ENCODE measurements at regions not wholly inside any gene's neighbourhood (a gene's known extent, or its start where the extent isn't known, plus 50 kb on each side); places are given as distances from the start of the nearest gene placed in this dataset.
"Not testable (repeated sequence)": the region's sequence is repeated elsewhere in the genome, so short reads cannot be mapped to it uniquely, and the experiment has no call there.

DNA sequence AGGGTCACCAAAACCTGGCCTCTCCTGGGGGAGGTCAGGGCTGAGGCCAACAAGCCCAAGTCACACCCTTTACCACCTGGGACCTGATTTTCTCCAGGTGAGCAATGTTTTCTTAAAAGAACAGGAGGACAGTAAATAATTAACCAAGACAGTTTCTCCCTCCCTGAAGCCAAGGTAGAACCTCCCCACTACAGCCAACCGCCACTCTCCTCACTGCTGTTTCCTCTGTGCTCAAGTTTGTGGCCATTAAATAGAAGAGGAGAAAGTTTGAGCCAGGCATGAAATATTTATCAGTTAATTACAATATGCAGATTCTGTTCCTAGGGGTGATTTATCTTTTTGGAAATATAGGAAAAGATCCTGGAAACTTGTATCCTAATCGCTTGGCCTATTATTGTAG, 150.6 kb upstream of the ANKRD20A1 start:
- H3K27ac ChIP-seq; H3K36me3 ChIP-seq; H3K4me3 ChIP-seq; H3K9me3 ChIP-seq; in situ Hi-C loops (cut with MboI; ENCODE audit: low pct_ligation_motif_present in 1 of 4, low pct_unique_long_range_greater_than_20kb in 1 of 4, low sequenced_read_pairs in 3 of 4); intact Hi-C loops (cut with DNase I; ENCODE audit: low total_unique reads); DNase-seq; H3K27me3 ChIP-seq; H3K4me1 ChIP-seq: not testable (repeated sequence)
- WGBS, 2 donors (ENCODE audit: low coverage in 1 of 2): no CpG with 5 or more reads among the region's 2 CpGs

DNA sequence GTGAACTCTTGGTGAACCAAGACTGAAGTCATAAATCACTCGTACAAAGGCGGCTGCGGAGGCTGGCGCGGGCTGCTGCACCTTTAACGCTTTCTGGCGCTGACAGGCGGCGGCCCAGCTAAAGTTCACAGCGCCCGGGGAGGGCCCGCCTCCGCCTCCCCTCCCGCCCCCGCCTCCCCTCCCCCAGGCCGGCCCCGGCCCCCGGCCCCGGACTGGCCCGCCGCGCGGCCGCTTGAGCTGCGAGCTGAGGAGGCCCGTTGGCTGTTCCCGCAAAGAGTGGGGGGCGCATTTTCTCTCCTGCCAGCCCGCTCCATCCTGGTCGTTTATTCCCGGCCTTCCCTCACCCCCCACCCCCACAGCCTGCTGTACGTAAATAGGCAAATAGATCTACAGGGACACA, 147.3 kb upstream of the ANKRD20A1 start:
- in situ Hi-C loops (cut with MboI; ENCODE audit: low pct_ligation_motif_present in 1 of 4, low pct_unique_long_range_greater_than_20kb in 1 of 4, low sequenced_read_pairs in 3 of 4): not testable (repeated sequence)

DNA sequence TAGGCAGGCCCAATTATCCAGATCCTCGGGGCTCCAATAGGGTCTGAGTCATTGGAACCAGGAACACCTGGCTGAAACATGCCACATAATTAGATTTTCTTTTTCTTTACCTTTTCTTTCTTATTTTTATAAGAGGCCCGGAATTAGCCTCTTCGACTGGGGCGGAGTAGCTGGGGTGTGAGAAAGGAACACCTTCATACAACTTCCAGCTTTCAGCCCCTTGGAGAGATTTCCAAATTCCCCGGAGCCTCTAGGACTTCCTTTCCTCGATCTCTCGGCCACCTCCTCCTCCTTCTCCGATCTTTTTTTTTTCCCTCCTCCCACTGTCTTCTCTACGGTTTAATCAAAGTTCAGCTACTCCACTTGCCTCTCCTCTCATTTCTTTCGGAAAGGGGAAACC, 146.8 kb upstream of the ANKRD20A1 start:
- intact Hi-C loops (cut with DNase I; ENCODE audit: low total_unique reads); H3K27me3 ChIP-seq; H3K4me1 ChIP-seq; H3K36me3 ChIP-seq; H3K4me3 ChIP-seq; in situ Hi-C loops (cut with MboI; ENCODE audit: low pct_ligation_motif_present in 1 of 4, low pct_unique_long_range_greater_than_20kb in 1 of 4, low sequenced_read_pairs in 3 of 4); H3K9me3 ChIP-seq: not testable (repeated sequence)
- 51% methylated on average over 6 of the region's 10 CpGs; no CpG with 5 or more reads in 1 of the 2 donors for WGBS, 2 donors (ENCODE audit: low coverage in 1 of 2)
- DNase-seq: peak; percentile 9
- peak overlapping the region; percentile 71 to 84 (median 80) for H3K27ac ChIP-seq

More for the DNA sequence above, 147.3 kb upstream of the ANKRD20A1 start:
- H3K4me1 ChIP-seq; H3K36me3 ChIP-seq; intact Hi-C loops (cut with DNase I; ENCODE audit: low total_unique reads); H3K27me3 ChIP-seq; H3K4me3 ChIP-seq; H3K9me3 ChIP-seq: not testable (repeated sequence)
- WGBS, 2 donors (ENCODE audit: low coverage in 1 of 2): no CpG with 5 or more reads among the region's 32 CpGs
- peak overlapping the region in 1 of 4 donors; percentile 67 for H3K27ac ChIP-seq
- DNase-seq: peak; percentile 4

DNA sequence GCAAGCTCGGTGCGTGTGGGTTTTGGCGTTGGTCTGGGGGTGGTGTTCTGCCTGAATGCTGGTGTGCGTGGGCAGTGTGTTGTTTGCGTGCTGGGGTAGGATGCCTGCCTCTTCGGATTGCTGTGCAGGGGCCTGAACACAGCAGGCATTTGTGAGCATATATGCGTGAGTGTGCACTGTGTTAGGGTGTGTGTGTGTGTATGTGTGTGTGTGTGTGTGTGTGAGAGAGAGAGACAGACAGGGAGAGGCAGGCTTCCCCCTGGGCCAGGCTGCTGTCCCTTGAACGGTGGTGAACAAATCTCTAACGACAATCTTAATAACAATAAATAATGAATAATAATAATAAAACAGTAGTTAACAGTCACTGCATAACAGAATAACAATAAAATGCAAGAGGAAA, 145.8 kb upstream of the ANKRD20A1 start:
- intact Hi-C loops (cut with DNase I; ENCODE audit: low total_unique reads); in situ Hi-C loops (cut with MboI; ENCODE audit: low pct_ligation_motif_present in 1 of 4, low pct_unique_long_range_greater_than_20kb in 1 of 4, low sequenced_read_pairs in 3 of 4); H3K9me3 ChIP-seq; H3K36me3 ChIP-seq; H3K4me1 ChIP-seq; H3K27me3 ChIP-seq; H3K4me3 ChIP-seq: not testable (repeated sequence)
- WGBS, 2 donors (ENCODE audit: low coverage in 1 of 2): 15% methylated on average over 3 of the region's 9 CpGs; no CpG with 5 or more reads in 1 of the 2 donors
- peak; percentile 14 for DNase-seq
- H3K27ac ChIP-seq: peak overlapping the region in 2 of 4 donors; percentile 29 to 30

DNA sequence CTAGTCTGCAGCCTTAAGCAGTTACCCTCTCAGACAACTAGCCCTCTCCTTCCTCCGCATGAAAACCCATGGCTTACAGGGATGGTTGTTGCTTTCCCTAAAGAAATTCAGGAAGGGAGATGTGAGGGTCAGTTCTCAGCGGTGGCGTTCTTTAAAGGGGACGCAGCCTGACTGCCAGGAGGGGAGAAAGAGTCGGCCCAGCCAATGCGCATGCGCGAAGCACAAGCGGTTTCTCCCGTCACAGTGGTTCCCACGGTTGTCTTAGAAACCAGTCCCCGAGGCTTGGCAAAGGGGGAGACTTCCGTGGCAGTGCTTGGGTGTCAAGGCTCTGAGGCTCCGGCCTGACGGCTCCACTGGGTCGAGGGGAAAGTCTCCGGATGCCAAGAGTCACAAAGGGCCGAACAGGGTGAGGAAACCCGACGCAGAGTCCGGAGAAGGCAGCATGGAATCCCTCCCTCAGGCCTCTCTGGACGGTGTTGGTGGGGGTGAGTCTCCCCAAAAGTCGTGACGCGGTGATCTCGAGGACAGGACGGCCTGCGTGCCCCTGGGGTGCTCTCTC, 140.8 kb upstream of the ANKRD20A1 start:
- H3K9me3 ChIP-seq; H3K4me1 ChIP-seq; intact Hi-C loops (cut with DNase I; ENCODE audit: low total_unique reads); H3K4me3 ChIP-seq; H3K27me3 ChIP-seq; H3K36me3 ChIP-seq; in situ Hi-C loops (cut with MboI; ENCODE audit: low pct_ligation_motif_present in 1 of 4, low pct_unique_long_range_greater_than_20kb in 1 of 4, low sequenced_read_pairs in 3 of 4): not testable (repeated sequence)
- peak overlapping the region in 1 of 4 donors; percentile 41 for H3K27ac ChIP-seq
- 25% methylated on average over 10 of the region's 28 CpGs; no CpG with 5 or more reads in 1 of the 2 donors for WGBS, 2 donors (ENCODE audit: low coverage in 1 of 2)
- DNase-seq: peak; percentile 26

DNA sequence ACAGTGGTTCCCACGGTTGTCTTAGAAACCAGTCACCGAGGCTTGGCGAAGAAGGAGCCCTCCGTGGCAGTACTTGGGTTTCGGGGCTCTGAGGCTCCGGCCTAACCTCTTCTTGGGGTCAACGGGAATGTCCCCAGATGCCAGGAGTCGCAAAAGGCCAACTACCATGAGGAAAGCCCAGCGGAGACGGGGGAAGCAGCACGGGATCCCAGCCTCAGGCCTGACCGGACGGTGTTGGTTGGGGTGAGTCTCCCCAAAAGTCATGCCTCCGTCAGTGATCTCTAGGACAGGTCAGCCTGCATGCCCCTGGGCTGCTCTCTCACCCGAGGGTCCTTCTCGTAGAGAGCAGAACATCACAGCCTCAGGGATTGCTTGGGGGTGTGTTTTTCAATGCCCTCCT, 138.2 kb upstream of the ANKRD20A1 start:
- H3K9me3 ChIP-seq; H3K4me1 ChIP-seq; intact Hi-C loops (cut with DNase I; ENCODE audit: low total_unique reads); H3K27me3 ChIP-seq; H3K36me3 ChIP-seq; H3K27ac ChIP-seq; in situ Hi-C loops (cut with MboI; ENCODE audit: low pct_ligation_motif_present in 1 of 4, low pct_unique_long_range_greater_than_20kb in 1 of 4, low sequenced_read_pairs in 3 of 4); H3K4me3 ChIP-seq: not testable (repeated sequence)
- peak; percentile 6 for DNase-seq
- 94% methylated on average over 16 of the region's 16 CpGs; no CpG with 5 or more reads in 1 of the 2 donors for WGBS, 2 donors (ENCODE audit: low coverage in 1 of 2)

DNA sequence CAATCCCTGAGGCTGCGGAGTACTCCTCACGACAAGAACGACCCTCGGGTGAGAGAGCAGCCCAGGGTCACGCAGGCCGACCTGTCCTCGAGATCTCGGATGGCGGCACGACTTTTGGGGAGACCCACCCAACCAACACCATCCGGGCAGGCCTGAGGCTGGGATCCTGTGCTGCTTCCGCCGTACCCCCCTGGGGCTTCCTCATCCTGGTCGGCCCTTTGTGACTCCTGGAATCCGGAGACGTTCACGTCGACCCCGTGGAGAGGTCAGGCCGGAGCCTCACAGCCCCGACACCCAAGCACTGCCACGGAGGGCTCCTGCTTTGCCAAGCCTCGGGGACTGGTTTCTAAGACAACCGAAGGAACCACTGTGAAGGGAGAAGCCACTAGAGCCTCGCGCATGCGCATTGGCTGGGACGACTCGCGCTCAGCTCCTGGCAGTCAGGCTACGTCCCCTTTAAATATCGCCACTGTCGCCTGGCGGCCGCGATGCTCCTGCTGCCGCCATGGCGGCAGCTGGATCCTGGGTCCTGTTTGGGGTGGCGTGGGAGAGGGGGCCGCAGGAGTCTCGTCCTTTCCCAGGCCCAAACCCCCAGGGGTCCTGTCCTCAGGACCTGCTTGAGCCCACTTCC, 136.2 kb upstream of the ANKRD20A1 start:
- H3K4me3 ChIP-seq; H3K36me3 ChIP-seq; DNase-seq; in situ Hi-C loops (cut with MboI; ENCODE audit: low pct_ligation_motif_present in 1 of 4, low pct_unique_long_range_greater_than_20kb in 1 of 4, low sequenced_read_pairs in 3 of 4); H3K27ac ChIP-seq; H3K4me1 ChIP-seq; intact Hi-C loops (cut with DNase I; ENCODE audit: low total_unique reads); H3K27me3 ChIP-seq; H3K9me3 ChIP-seq: not testable (repeated sequence)
- WGBS, 2 donors (ENCODE audit: low coverage in 1 of 2): no CpG with 5 or more reads among the region's 41 CpGs

DNA sequence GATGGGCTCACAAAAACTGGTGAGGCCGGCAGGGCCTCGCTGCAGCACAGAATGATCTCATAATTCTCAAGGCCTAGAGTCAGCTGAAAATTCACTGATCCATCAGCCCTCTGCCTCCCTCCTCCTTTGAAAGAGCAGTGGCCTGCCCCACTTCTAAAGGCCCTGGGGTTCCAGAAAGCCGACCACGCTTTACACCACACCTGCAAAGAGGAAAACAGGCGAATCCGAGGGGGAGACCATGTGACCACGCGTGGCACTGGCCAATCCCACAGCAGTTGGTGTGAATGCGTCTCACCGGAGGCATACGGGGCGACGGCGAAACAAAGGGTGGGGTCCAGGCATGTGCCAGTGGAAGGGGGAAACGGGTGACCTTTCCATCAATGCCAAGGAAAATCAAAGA, 135.5 kb upstream of the ANKRD20A1 start:
- peak overlapping the region in 3 of 4 donors; percentile 27 to 47 (median 37) for H3K4me3 ChIP-seq
- 0% methylated on average over 1 of the region's 15 CpGs; no CpG with 5 or more reads in 1 of the 2 donors for WGBS, 2 donors (ENCODE audit: low coverage in 1 of 2)
- DNase-seq: peak; percentile 23
- intact Hi-C loops (cut with DNase I; ENCODE audit: low total_unique reads); H3K36me3 ChIP-seq; H3K27me3 ChIP-seq; H3K9me3 ChIP-seq; in situ Hi-C loops (cut with MboI; ENCODE audit: low pct_ligation_motif_present in 1 of 4, low pct_unique_long_range_greater_than_20kb in 1 of 4, low sequenced_read_pairs in 3 of 4); H3K4me1 ChIP-seq: not testable (repeated sequence)
- H3K27ac ChIP-seq: peak overlapping the region; percentile 59 to 75 (median 70)

DNA sequence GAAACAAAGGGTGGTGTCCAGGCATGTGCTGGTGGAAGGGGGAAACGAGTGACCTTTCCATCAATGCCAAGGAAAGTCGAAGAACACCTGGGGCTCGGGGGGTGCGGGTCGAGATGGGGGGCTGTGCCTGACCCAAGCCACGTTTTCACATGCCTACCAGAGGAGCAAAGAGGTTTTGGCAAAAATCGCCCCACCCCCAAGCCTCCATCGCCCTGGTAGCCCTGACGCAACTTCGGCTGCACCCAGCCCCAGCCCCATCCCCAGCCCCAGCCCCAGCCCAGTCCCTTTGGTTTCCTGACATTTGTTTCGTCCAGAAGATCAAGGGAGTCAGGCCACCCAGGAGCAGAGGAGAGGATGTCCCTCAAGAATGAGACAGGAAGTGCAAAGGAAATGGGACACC, 133.8 kb upstream of the ANKRD20A1 start:
- Histone ChIP-seq H3K27ac (peak overlapping the region in 1 of 4 donors; percentile 61), H3K4me3 (peak overlapping the region in 3 of 4 donors; percentile 20 to 46 (median 20))
- H3K27me3 ChIP-seq; intact Hi-C loops (cut with DNase I; ENCODE audit: low total_unique reads); H3K36me3 ChIP-seq; H3K4me1 ChIP-seq; in situ Hi-C loops (cut with MboI; ENCODE audit: low pct_ligation_motif_present in 1 of 4, low pct_unique_long_range_greater_than_20kb in 1 of 4, low sequenced_read_pairs in 3 of 4); H3K9me3 ChIP-seq: not testable (repeated sequence)
- 22% methylated on average over 5 of the region's 11 CpGs; no CpG with 5 or more reads in 1 of the 2 donors for WGBS, 2 donors (ENCODE audit: low coverage in 1 of 2)
- DNase-seq: peak; percentile 42

DNA sequence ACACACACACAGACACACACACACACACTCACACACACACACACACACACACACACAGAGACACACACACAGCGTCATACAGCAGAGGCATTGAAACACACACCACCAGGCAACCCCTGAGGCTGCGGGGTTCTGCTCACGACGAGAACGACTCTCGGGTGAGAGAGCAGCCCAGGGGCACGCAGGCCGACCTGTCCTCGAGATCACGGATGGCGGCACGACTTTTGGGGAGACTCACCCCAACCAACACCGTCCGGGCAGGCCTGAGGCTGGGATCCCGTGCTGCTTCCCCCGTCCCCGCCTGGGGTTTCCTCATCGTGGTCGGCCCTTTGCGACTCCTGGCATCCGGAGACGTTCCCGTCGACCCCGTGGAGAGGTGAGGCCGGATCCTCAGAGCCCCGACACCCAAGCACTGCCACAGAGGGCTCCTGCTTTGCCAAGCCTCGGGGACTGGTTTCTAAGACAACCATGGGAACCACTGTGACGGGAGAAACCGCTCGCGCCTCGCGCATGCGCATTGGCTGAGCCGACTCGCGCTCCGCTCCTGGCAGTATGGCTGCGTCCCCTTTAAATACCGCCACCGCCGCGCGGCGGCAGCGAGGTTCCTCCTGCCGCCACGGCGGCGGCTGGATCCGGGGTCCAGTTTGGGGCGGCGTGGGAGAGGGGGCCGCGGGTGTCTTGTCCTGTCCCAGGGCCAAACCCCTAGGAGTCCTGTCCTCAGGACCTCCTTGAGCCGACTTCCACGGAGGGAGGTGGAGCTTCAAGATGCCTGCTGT, 132.3 kb upstream of the ANKRD20A1 start:
- peak; percentile 11 for DNase-seq
- H3K9me3 ChIP-seq; H3K36me3 ChIP-seq; in situ Hi-C loops (cut with MboI; ENCODE audit: low pct_ligation_motif_present in 1 of 4, low pct_unique_long_range_greater_than_20kb in 1 of 4, low sequenced_read_pairs in 3 of 4); H3K4me1 ChIP-seq; H3K27me3 ChIP-seq; intact Hi-C loops (cut with DNase I; ENCODE audit: low total_unique reads): not testable (repeated sequence)
- WGBS, 2 donors (ENCODE audit: low coverage in 1 of 2): 0% methylated on average over 5 of the region's 58 CpGs; no CpG with 5 or more reads in 1 of the 2 donors
- H3K27ac ChIP-seq: peak overlapping the region in 2 of 4 donors; percentile 53 to 67
- peak overlapping the region in 2 of 4 donors; percentile 23 to 47 for H3K4me3 ChIP-seq

Data from transverse colon (tissue), 4 donors.